ENCODE measurements at regions not wholly inside any gene's neighbourhood (a gene's known extent, or its start where the extent isn't known, plus 50 kb on each side); places are given as distances from the start of the nearest gene placed in this dataset.
"Not testable (repeated sequence)": the region's sequence is repeated elsewhere in the genome, so short reads cannot be mapped to it uniquely, and the experiment has no call there.

- peaks cover 0 to 4% (median 0%) of the 10 kb centered on the region in 5 donors for H3K27me3 Mint-ChIP-seq
- no peaks in the 10 kb centered on the region for H3K9me3 ChIP-seq (ENCODE audit: control insufficient read depth in 2 of 3, low read length in 3 of 3)
- H3K36me3 Mint-ChIP-seq: no peaks in the 10 kb centered on the region
- H3K27ac ChIP-seq (ENCODE audit: low read depth, low read length): no peak overlapping the region
- intact Hi-C loops (cut with micrococcal nuclease): no loop called here
- H3K27me3 ChIP-seq (ENCODE audit: control insufficient read depth in 2 of 2, insufficient read depth in 2 of 2, low read length in 2 of 2): no peaks in the 10 kb centered on the region
- H3K36me3 ChIP-seq (ENCODE audit: control insufficient read depth in 2 of 3, insufficient read depth in 3 of 3, low read length in 3 of 3): no peaks in the 10 kb centered on the region
- ChIA-PET CTCF (no interaction called here), POLR2A (no interaction called here)
- H3K27ac Mint-ChIP-seq: peak overlapping the region in 1 of 9 donors; percentile 14
- peaks cover 0 to 2% (median 0%) of the 10 kb centered on the region in 7 donors for H3K4me1 Mint-ChIP-seq
- H3K9me3 Mint-ChIP-seq: no peaks in the 10 kb centered on the region
- DNase-seq (no peak), ATAC-seq (no peak)
- no peak overlapping the region for H3K4me3 ChIP-seq (ENCODE audit: low read length)
- no peak overlapping the region for H3K4me3 Mint-ChIP-seq
- no peaks in the 10 kb centered on the region for H3K4me1 ChIP-seq (ENCODE audit: control insufficient read depth in 2 of 2, insufficient read depth in 2 of 2, low read length in 2 of 2)
Observed at GRCh38 chr17:16870253-16871245, 101.4 kb downstream of the TNFRSF13B start.

GRCh38 chr17:16869531-16870252 is 102.2 kb downstream of the TNFRSF13B start:
- CTCF ChIA-PET; H3K27me3 ChIP-seq (ENCODE audit: control insufficient read depth in 2 of 2, insufficient read depth in 2 of 2, low read length in 2 of 2); ATAC-seq; POLR2A ChIA-PET; H3K27me3 Mint-ChIP-seq; H3K4me3 ChIP-seq (ENCODE audit: low read length); intact Hi-C loops (cut with micrococcal nuclease); H3K4me1 Mint-ChIP-seq; H3K4me3 Mint-ChIP-seq; DNase-seq; H3K27ac ChIP-seq (ENCODE audit: low read depth, low read length); H3K36me3 ChIP-seq (ENCODE audit: control insufficient read depth in 2 of 3, insufficient read depth in 3 of 3, low read length in 3 of 3); H3K9me3 ChIP-seq (ENCODE audit: control insufficient read depth in 2 of 3, low read length in 3 of 3); H3K4me1 ChIP-seq (ENCODE audit: control insufficient read depth in 2 of 2, insufficient read depth in 2 of 2, low read length in 2 of 2); H3K9me3 Mint-ChIP-seq; H3K36me3 Mint-ChIP-seq: not testable (repeated sequence)
- peak overlapping the region in 1 of 9 donors; percentile 63 for H3K27ac Mint-ChIP-seq

- H3K9me3 ChIP-seq (ENCODE audit: control insufficient read depth in 2 of 3, low read length in 3 of 3); H3K27ac ChIP-seq (ENCODE audit: low read depth, low read length); H3K27me3 ChIP-seq (ENCODE audit: control insufficient read depth in 2 of 2, insufficient read depth in 2 of 2, low read length in 2 of 2); CTCF ChIA-PET; H3K9me3 Mint-ChIP-seq; H3K27me3 Mint-ChIP-seq; H3K4me1 Mint-ChIP-seq; H3K4me3 Mint-ChIP-seq; H3K36me3 Mint-ChIP-seq; H3K4me3 ChIP-seq (ENCODE audit: low read length); intact Hi-C loops (cut with micrococcal nuclease); H3K4me1 ChIP-seq (ENCODE audit: control insufficient read depth in 2 of 2, insufficient read depth in 2 of 2, low read length in 2 of 2); H3K27ac Mint-ChIP-seq; DNase-seq; ATAC-seq; H3K36me3 ChIP-seq (ENCODE audit: control insufficient read depth in 2 of 3, insufficient read depth in 3 of 3, low read length in 3 of 3): not testable (repeated sequence)
- POLR2A ChIA-PET: interaction anchor here (0.6 kb wide), 1 partner anchor 703 kb away, joined by 3 read pairs; no protein-coding TSS in a partner anchor
Observed at GRCh38 chr17:16868616-16869015, 103.3 kb downstream of the TNFRSF13B start.

- H3K4me3 Mint-ChIP-seq; H3K27me3 Mint-ChIP-seq; H3K4me3 ChIP-seq (ENCODE audit: low read length); H3K4me1 ChIP-seq (ENCODE audit: control insufficient read depth in 2 of 2, insufficient read depth in 2 of 2, low read length in 2 of 2); CTCF ChIA-PET; H3K4me1 Mint-ChIP-seq; intact Hi-C loops (cut with micrococcal nuclease); ATAC-seq; H3K27ac Mint-ChIP-seq; H3K36me3 ChIP-seq (ENCODE audit: control insufficient read depth in 2 of 3, insufficient read depth in 3 of 3, low read length in 3 of 3); H3K9me3 ChIP-seq (ENCODE audit: control insufficient read depth in 2 of 3, low read length in 3 of 3); H3K27me3 ChIP-seq (ENCODE audit: control insufficient read depth in 2 of 2, insufficient read depth in 2 of 2, low read length in 2 of 2); POLR2A ChIA-PET; DNase-seq; H3K9me3 Mint-ChIP-seq; H3K36me3 Mint-ChIP-seq; H3K27ac ChIP-seq (ENCODE audit: low read depth, low read length): not testable (repeated sequence)
Observed at GRCh38 chr17:16867545-16867944, 104.4 kb downstream of the TNFRSF13B start.

GRCh38 chr17:16866841-16867240 is 105.1 kb downstream of the TNFRSF13B start:
- CTCF ChIA-PET, DNase-seq: not testable (repeated sequence)

GRCh38 chr17:16866436-16866835 is 105.5 kb downstream of the TNFRSF13B start:
- no peak overlapping the region for H3K27ac ChIP-seq (ENCODE audit: low read depth, low read length)
- Mint-ChIP-seq H3K36me3 (no peaks in the 10 kb centered on the region), H3K9me3 (no peaks in the 10 kb centered on the region), H3K27ac (no peak overlapping the region), H3K27me3 (peaks cover 0 to 4% (median 0%) of the 10 kb centered on the region in 5 donors), H3K4me1 (peaks cover 0 to 2% (median 0%) of the 10 kb centered on the region in 7 donors), H3K4me3 (no peak overlapping the region)
- no peaks in the 10 kb centered on the region for H3K36me3 ChIP-seq (ENCODE audit: control insufficient read depth in 2 of 3, insufficient read depth in 3 of 3, low read length in 3 of 3)
- ATAC-seq: no peak
- ChIA-PET CTCF (no interaction called here), POLR2A (no interaction called here)
- H3K27me3 ChIP-seq (ENCODE audit: control insufficient read depth in 2 of 2, insufficient read depth in 2 of 2, low read length in 2 of 2): no peaks in the 10 kb centered on the region
- no peak overlapping the region for H3K4me3 ChIP-seq (ENCODE audit: low read length)
- no peaks in the 10 kb centered on the region for H3K4me1 ChIP-seq (ENCODE audit: control insufficient read depth in 2 of 2, insufficient read depth in 2 of 2, low read length in 2 of 2)
- intact Hi-C loops (cut with micrococcal nuclease): no loop called here
- H3K9me3 ChIP-seq (ENCODE audit: control insufficient read depth in 2 of 3, low read length in 3 of 3): no peaks in the 10 kb centered on the region
- no peak for DNase-seq

More at GRCh38 chr17:16866841-16867240, 105.1 kb downstream of the TNFRSF13B start:
- H3K4me1 Mint-ChIP-seq; intact Hi-C loops (cut with micrococcal nuclease); H3K27ac ChIP-seq (ENCODE audit: low read depth, low read length); H3K27ac Mint-ChIP-seq; H3K27me3 Mint-ChIP-seq; H3K27me3 ChIP-seq (ENCODE audit: control insufficient read depth in 2 of 2, insufficient read depth in 2 of 2, low read length in 2 of 2); H3K4me3 Mint-ChIP-seq; H3K9me3 ChIP-seq (ENCODE audit: control insufficient read depth in 2 of 3, low read length in 3 of 3); H3K9me3 Mint-ChIP-seq; H3K36me3 Mint-ChIP-seq; POLR2A ChIA-PET; H3K36me3 ChIP-seq (ENCODE audit: control insufficient read depth in 2 of 3, insufficient read depth in 3 of 3, low read length in 3 of 3); ATAC-seq; H3K4me3 ChIP-seq (ENCODE audit: low read length); H3K4me1 ChIP-seq (ENCODE audit: control insufficient read depth in 2 of 2, insufficient read depth in 2 of 2, low read length in 2 of 2): not testable (repeated sequence)
